Suprapubic skin (tissue), 3 donors: ENCODE measurements at regions not wholly inside any gene's neighbourhood (a gene's known extent, or its start where the extent isn't known, plus 50 kb on each side); places are given as distances from the start of the nearest gene placed in this dataset.

ENCODE experiments used
- EP300 ChIP-seq: sonication (generic); formaldehyde crosslinking; IDR thresholded peaks from one replicate; pipeline ENCODE4 v1.6.1; 2017; ENCODE audit warnings: antibody characterized with exemption
- POLR2A ChIP-seq, 2 donors: fragments of 450-650 bp; IDR thresholded peaks; one replicate each; pipeline ENCODE4 v1.6.1; 2017; ENCODE audit warnings: antibody characterized with exemption in 2 of 2, mild to moderate bottlenecking in 2 of 2, moderate library complexity in 2 of 2
- TF ChIP-seq, protein P1 (sequence below), 2 donors: fragments of 200-600 bp in 1 of 2; fragments of 450-650 bp in 1 of 2; sonication (generic) in 1 of 2; IDR thresholded peaks; one replicate each; pipeline ENCODE4 v1.5.1; 2016 to 2019; ENCODE audit warnings: antibody characterized with exemption in 2 of 2, mild to moderate bottlenecking in 1 of 2, moderate library complexity in 1 of 2

DNA sequence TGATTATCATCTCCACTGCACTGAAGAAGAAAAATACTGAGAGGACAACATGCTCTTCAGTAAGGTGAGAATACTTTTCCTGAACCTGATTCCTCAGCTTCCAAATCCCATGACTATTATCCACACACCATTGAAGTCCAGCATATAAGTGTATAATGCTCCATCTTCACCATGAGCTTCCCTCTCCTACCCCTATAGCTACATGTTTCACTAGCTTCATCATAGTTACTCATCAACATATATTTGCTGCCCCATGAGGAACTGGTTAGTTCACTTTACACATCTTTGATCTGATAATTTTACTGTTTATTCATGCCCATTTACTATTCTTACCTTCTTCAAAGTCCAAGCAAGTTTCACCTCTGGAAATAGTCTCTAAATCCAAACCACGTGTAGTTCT, 908.5 kb upstream of the SEMA6D start:
- no peak for TF ChIP-seq POLR2A (IDR thresholded peaks at IDR 0.05)
- TF ChIP-seq, protein P1, sequence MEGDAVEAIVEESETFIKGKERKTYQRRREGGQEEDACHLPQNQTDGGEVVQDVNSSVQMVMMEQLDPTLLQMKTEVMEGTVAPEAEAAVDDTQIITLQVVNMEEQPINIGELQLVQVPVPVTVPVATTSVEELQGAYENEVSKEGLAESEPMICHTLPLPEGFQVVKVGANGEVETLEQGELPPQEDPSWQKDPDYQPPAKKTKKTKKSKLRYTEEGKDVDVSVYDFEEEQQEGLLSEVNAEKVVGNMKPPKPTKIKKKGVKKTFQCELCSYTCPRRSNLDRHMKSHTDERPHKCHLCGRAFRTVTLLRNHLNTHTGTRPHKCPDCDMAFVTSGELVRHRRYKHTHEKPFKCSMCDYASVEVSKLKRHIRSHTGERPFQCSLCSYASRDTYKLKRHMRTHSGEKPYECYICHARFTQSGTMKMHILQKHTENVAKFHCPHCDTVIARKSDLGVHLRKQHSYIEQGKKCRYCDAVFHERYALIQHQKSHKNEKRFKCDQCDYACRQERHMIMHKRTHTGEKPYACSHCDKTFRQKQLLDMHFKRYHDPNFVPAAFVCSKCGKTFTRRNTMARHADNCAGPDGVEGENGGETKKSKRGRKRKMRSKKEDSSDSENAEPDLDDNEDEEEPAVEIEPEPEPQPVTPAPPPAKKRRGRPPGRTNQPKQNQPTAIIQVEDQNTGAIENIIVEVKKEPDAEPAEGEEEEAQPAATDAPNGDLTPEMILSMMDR (IDR thresholded peaks at IDR 0.05), result no peak
- TF ChIP-seq EP300, result no peak
